Right forelimb (tissue), 1 donor: ENCODE measurements at regions not wholly inside any gene's neighbourhood (a gene's known extent, or its start where the extent isn't known, plus 50 kb on each side); places are given as distances from the start of the nearest gene placed in this dataset.

Experiments
- DNase-seq: peaks from one replicate; pipeline ENCODE4 v3.0.0-alpha.2; 2018

DNA sequence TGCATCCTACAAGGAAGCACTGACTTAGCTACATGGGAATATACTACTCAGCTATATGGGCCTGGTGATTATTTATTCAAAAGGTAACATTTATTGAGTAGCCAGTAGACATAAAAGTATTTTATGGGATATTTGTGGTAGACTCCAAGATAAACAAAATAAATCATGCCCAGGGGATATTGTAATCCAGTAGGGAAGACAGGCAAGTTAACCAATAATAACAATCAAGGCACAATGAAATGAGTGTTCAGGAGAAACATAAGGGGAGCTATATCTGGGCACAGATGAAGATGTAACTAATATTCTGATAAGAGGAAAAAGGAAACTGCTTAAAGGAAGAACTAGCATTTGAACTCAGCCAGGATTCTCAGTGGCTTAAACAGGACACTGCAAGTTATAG is 161.4 kb upstream of the MTNR1B start:
- DNase-seq: no peak

DNA sequence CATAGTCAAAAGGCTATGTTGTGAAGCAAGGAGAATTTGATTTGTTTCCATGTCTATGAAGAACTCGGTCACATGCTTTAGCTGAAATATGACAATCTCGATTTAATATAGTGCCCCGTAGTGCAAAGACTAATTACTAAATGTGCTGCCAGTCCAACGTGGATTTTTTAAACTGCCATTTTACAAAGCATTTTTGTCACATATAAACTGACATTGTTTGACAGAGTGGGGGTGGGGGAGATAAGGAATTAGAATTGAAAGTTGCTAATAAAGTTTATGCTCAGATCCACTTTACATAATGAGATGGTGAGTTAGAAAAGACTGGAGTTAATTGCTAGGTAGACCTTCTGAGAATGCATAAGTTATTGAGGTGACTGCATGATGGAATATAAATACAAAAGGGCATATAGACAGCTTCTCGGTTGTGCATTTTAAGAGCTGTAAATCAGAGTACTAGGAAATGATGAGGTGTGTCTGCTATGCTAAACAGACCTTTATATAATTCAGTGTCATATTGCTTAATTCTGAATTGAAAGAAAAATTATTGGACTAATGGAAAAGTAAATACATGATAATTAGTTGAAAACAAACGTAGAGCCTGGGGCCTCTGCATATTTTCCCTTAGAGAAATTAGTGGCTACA is 158.9 kb upstream of the MTNR1B start:
- DNase-seq: no peak

GRCh38 chr11:92811341-92811740 is 158.1 kb upstream of the MTNR1B start:
- DNase-seq: no peak

GRCh38 chr11:92812841-92813240 is 156.6 kb upstream of the MTNR1B start:
- DNase-seq: no peak

GRCh38 chr11:92819830-92820229 is 149.6 kb upstream of the MTNR1B start:
- DNase-seq: no peak

DNA sequence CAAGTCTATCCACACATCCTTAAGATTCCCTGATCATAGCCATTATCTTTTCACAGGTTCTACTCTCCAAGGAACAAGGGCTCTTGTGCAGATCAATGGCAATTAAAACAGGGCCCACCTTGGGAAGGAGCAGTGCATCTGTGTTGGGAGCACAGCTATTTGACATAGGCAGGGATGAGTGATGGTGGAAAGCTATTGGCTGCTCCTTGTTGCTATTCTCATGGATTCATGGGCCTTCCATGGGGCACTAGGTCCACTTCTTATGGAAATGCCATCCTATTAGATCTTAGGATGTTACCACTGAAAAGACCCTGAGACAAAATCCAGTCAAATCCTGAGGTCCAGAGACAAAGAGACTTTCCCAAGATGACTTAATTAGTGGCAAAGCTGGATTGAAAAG is 148.6 kb upstream of the MTNR1B start:
- DNase-seq: no peak

- no peak for DNase-seq
Observed at GRCh38 chr11:92822410-92822809, 147.0 kb upstream of the MTNR1B start.

DNA sequence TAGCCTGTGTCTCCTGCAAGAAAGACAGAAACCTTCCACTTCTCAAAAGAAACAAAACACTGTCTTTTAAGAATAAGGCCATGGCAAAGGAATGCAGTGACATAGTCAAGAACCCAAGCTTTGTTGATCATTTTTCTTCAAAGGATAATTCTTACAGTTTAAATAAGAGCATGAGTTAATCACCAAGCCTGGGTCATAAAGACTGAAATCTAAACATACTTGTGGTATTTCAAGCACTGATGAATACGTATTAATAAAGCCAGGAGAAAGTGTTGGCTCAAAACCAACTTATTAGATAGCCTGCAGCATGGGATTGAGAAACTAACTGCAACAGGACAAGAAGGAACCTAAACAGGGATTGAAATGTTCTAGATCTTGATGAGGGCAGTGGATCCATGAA is 143.3 kb upstream of the MTNR1B start:
- DNase-seq: no peak

DNA sequence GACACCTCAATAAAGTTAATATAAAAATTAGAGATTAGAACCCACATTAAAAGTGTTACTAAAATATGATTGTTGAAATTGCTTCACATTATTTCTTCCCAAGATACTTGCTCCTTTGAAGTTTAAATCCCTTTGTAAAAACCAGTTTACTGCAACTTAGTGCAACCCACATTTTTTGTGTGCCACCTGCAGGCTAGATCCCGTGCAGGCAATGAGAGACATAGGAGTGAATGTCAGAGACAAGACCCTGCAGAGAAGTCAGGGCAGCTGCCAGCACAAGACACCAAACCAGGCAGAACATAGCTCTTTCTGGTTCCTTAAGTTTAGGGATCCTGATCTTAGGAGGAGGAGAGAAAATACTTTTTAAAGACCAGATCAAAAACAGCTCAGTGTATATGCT is 142.8 kb upstream of the MTNR1B start:
- DNase-seq: no peak

- DNase-seq: no peak
Observed at GRCh38 chr11:92827132-92827531, 142.3 kb upstream of the MTNR1B start.

GRCh38 chr11:92828556-92828955 is 140.9 kb upstream of the MTNR1B start:
- DNase-seq: no peak

DNA sequence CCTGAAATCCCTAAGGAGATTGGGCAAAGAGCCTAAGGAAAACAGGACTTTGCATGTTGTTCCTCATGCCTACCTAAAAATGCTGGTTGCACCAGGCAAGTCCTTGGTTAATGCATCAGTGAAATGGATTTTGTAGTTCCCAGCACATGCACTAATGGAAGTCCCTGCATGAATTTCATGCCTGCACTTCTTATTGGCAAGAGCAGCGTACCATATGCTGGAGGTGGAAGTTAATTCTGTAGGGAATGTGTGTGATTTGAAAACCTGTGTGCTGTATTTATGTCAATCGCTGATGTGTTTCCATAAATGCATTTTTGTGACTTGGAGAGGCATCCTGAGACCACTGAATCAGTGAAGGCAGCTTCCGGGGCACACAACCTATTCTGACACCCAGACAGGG is 140.3 kb upstream of the MTNR1B start:
- no peak for DNase-seq

GRCh38 chr11:92829671-92830070 is 139.8 kb upstream of the MTNR1B start:
- DNase-seq: no peak

GRCh38 chr11:92830377-92831155 is 138.9 kb upstream of the MTNR1B start:
- no peak for DNase-seq

DNA sequence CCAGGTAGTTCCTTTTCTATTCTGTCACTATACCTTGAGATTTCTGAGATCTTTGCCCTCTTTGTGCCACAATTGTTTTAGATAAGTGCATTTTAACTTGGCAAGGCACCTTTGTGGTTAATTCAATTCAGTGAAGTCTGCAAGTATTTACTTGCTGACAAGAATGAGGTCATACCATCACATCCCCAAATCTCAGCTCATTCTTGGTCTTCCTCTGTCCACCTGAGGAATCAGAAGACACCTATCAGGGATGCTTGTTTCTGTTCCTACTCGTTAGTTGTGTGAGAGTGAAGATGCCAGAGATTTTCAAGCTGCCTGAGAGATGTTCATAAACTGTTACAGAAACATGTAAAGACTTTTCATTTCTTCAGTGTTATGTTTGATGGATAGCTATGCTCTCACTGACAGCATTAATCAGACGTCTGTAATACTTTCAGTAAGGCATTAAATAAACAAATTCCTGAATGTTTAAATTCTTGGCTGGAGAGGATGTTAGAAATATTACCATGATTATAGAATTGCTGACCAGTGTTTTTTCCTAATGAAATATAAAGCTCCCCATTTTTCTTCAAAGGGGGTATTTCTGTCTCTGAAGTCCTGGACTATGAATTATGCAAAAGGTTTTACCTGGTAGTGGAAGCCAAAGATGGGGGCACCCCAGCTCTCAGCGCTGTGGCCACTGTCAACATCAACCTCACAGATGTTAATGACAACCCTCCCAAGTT is 135.0 kb upstream of the MTNR1B start:
- no peak for DNase-seq

DNA sequence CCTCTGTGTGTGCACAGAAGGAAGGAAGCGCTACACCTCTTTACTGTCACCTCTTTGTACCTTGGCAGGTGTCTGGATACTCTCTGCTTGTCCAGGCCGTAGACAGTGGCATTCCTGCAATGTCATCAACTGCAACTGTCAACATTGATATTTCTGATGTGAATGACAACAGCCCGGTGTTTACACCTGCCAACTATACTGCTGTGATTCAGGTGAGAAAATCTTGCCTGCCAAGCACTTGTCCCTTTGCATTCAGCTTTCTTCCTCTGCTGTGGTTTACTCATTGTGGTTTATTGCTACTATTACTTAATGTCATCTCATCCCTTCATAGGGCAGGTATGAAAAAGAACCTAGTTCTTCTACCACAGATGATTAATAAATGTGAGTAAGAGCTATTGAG is 131.9 kb upstream of the MTNR1B start:
- DNase-seq: no peak

DNA sequence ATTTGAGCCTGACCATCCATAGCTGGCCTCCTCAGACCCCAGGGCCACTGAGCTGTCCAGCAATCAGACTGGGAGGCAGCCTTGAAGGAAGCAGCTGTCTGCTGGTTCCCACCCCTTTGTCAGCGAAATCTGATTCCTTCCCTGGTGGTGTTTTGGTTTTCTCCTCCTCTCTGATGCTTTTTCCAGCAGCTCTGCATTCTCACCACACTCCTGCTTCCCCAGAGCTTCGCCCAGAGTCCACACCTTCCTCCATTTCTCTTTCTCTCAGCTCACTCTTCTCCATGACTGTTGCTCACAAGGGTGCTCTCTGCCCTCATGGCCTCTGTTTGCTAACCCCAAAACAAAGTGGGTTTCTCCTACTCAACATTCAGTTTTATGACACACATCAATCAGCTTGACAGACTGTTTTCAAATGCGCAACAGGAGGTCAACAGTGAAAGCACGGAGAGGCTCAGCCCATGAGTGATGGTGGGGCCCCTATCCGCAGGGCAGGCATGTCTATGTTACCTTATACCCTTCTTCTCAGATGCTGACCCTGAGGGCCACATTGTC is 130.6 kb upstream of the MTNR1B start:
- no peak for DNase-seq

DNA sequence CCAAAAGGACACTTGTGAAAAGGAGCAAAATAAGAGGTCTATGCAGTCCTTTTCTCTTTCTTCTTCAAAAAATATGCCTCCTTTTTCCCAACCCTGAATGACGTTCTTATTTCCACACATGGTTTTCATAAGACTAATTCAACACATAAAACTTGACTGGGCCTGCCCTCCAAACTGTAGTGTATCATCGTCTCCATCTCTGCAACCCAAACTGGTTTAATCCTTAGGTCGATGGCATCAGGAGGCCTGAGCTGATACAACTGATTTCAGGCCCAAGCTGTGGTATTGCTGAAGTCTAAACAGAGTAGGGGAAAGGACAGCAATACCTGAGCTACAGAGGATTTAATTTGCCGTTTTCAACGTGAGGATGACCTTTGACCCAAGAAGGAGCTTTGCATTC is 130.0 kb upstream of the MTNR1B start:
- no peak for DNase-seq

- no peak for DNase-seq
Observed at GRCh38 chr11:92841719-92842118, 127.7 kb upstream of the MTNR1B start.

GRCh38 chr11:92843455-92843854 is 126.0 kb upstream of the MTNR1B start:
- no peak for DNase-seq

- no peak for DNase-seq
Observed at GRCh38 chr11:92844197-92844596, 125.3 kb upstream of the MTNR1B start.

DNA sequence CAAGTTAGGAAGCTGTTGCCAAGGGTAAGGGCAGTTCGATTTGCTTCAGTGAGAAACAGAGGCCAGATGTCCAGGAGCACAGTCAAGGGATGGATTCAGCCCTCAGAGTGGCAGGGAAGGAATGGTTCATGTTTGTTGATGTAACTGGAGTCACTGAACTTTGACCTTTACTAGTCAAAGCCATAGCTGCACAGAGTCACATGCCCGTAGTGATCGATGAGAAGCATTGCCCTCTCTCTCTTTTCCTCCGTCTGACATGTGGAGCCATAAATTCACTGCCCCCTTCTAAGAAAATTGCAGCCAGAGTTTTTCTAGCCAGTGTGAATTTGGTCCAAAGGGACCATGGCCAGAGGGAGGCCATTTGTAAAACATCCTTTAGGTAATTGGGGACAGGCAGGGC is 124.1 kb upstream of the MTNR1B start:
- DNase-seq: no peak

GRCh38 chr11:92845805-92846204 is 123.6 kb upstream of the MTNR1B start:
- no peak for DNase-seq
